ENCODE measurements at regions not wholly inside any gene's neighbourhood (a gene's known extent, or its start where the extent isn't known, plus 50 kb on each side); places are given as distances from the start of the nearest gene placed in this dataset.

DNA sequence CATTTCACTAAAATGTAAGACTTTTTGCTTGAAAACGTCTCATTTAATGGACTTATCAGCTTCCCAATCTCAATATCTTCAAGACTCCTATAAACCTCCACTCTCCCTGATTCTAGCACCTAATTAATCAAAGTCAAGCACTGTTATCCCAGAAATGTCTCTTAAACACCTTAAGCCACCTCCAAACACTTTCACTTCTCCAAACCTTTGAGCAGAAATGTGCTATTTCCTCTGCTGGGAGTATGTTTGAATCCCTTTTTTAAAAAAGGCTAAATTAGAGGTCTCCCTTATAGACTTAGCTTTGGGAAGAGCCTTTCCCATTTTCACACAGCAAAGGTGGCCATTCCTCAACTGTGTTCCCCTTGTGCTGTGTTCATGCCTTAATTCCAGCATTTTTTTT is 146.2 kb upstream of the SYN3 start:
- WGBS (ENCODE audit: extremely low coverage, insufficient coverage, low lambda C conversion rate), result no CpG with 5 or more reads among the region's 1 CpG
- Histone ChIP-seq H3K4me1 (ENCODE audit: control insufficient read depth, low read depth, low read length) (no peaks in the 10 kb centered on the region), H3K27ac (ENCODE audit: low read depth, low read length) (no peak overlapping the region), H3K4ac (ENCODE audit: low read depth, low read length) (no peak overlapping the region), H3K79me1 (ENCODE audit: low read length) (no peaks in the 10 kb centered on the region), H3K56ac (ENCODE audit: low read length) (no peak overlapping the region), H3K79me2 (ENCODE audit: control insufficient read depth, insufficient read depth, low read length) (no peaks in the 10 kb centered on the region), H3K4me3 (ENCODE audit: low read length) (no peak overlapping the region), H4K5ac (ENCODE audit: low read length) (no peak overlapping the region), H3K18ac (ENCODE audit: low read length) (no peak overlapping the region), H3K23ac (ENCODE audit: low read length) (no peak overlapping the region), H3K36me3 (ENCODE audit: control insufficient read depth, insufficient read depth, low read length) (no peaks in the 10 kb centered on the region), H2AK5ac (ENCODE audit: low read length) (no peak overlapping the region), H3K27me3 (ENCODE audit: insufficient read depth, low read length, poor library complexity) (no peaks in the 10 kb centered on the region), H2BK15ac (replicated peaks; ENCODE audit: low read depth) (no peak overlapping the region), H3K4me2 (ENCODE audit: low read length) (no peak overlapping the region), H4K8ac (ENCODE audit: low read depth, low read length) (no peak overlapping the region), H3K9ac (ENCODE audit: low read length) (no peak overlapping the region), H2BK120ac (ENCODE audit: low read depth, low read length) (no peak overlapping the region), H2BK5ac (ENCODE audit: low read length) (no peak overlapping the region)
- DNase-seq, result no peak

DNA sequence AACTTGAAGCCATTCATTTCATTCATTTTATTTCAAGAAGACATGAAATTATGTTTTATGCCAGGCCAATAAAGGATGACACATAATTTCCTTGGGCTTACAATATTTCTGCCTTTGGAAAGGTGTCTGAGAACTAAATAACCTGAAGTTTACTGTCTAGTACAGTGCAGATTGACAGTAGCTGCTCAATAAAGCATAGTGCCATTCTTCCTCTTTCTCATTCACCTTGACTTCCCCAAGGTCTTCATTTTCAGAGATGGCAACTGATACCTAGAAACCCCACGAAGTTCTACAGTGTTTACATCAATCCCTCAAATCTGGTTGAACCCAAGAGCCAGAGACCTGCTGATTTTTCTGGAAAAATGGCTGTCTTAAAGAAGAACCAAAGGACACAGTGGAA is 144.3 kb upstream of the SYN3 start:
- Histone ChIP-seq H3K4me1 (ENCODE audit: control insufficient read depth, low read depth, low read length) (no peaks in the 10 kb centered on the region), H3K27me3 (ENCODE audit: insufficient read depth, low read length, poor library complexity) (no peaks in the 10 kb centered on the region)

DNA sequence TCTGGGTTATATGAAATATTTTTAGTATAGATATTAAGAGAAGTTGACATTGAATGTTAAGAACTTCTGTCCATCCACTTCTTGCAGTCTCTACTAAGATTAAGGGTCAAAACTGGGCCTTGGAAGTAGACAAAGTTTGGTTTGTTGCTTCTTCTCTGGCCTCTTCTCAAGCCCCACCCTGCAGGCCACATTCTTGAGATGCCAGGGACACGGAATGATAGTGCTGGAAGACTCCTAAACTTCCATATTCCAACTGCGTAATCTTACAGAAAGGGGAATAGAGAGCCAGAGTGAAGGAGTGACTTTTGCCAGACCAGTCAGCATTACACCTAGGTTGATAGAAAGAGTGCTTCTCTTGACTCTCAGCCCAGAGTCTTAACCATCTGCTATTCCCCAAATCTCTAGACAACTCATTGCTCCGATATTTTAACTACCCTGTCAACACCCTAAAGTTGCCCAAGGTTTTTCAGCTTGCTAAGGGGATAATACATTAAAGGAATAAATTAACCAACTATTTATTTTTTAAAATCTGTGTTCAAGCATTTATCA is 136.4 kb upstream of the SYN3 start:
- Histone ChIP-seq H3K4me3 (ENCODE audit: low read length) (no peak overlapping the region), H2BK120ac (ENCODE audit: low read depth, low read length) (no peak overlapping the region), H4K8ac (ENCODE audit: low read depth, low read length) (no peak overlapping the region), H2BK5ac (ENCODE audit: low read length) (no peak overlapping the region), H3K56ac (ENCODE audit: low read length) (no peak overlapping the region), H3K79me2 (ENCODE audit: control insufficient read depth, insufficient read depth, low read length) (no peaks in the 10 kb centered on the region), H3K27ac (ENCODE audit: low read depth, low read length) (no peak overlapping the region), H3K9ac (ENCODE audit: low read length) (no peak overlapping the region), H3K4me2 (ENCODE audit: low read length) (no peak overlapping the region), H3K4ac (ENCODE audit: low read depth, low read length) (no peak overlapping the region), H2AK5ac (ENCODE audit: low read length) (no peak overlapping the region), H3K4me1 (ENCODE audit: control insufficient read depth, low read depth, low read length) (no peaks in the 10 kb centered on the region), H4K5ac (ENCODE audit: low read length) (no peak overlapping the region), H3K79me1 (ENCODE audit: low read length) (no peaks in the 10 kb centered on the region), H3K23ac (ENCODE audit: low read length) (no peak overlapping the region), H2BK15ac (replicated peaks; ENCODE audit: low read depth) (no peak overlapping the region), H3K36me3 (ENCODE audit: control insufficient read depth, insufficient read depth, low read length) (no peaks in the 10 kb centered on the region), H3K27me3 (ENCODE audit: insufficient read depth, low read length, poor library complexity) (no peaks in the 10 kb centered on the region), H3K18ac (ENCODE audit: low read length) (peak overlapping the region; percentile 68)
- peak; percentile 31 for DNase-seq
- no CpG with 5 or more reads among the region's 3 CpGs for WGBS (ENCODE audit: extremely low coverage, insufficient coverage, low lambda C conversion rate)

More for the DNA sequence above, 144.3 kb upstream of the SYN3 start:
- no peak overlapping the region for H3K4me3 ChIP-seq (ENCODE audit: low read length)
- no peak overlapping the region for H3K4ac ChIP-seq (ENCODE audit: low read depth, low read length)
- H3K9ac ChIP-seq (ENCODE audit: low read length), result no peak overlapping the region
- no peak overlapping the region for H4K8ac ChIP-seq (ENCODE audit: low read depth, low read length)
- H2BK120ac ChIP-seq (ENCODE audit: low read depth, low read length), result no peak overlapping the region
- H2BK15ac ChIP-seq (replicated peaks; ENCODE audit: low read depth), result no peak overlapping the region
- WGBS (ENCODE audit: extremely low coverage, insufficient coverage, low lambda C conversion rate), result no CpG with 5 or more reads among the region's 1 CpG
- no peak overlapping the region for H4K5ac ChIP-seq (ENCODE audit: low read length)
- DNase-seq, result no peak
- H2AK5ac ChIP-seq (ENCODE audit: low read length), result no peak overlapping the region
- H2BK5ac ChIP-seq (ENCODE audit: low read length), result no peak overlapping the region
- H3K36me3 ChIP-seq (ENCODE audit: control insufficient read depth, insufficient read depth, low read length), result no peaks in the 10 kb centered on the region
- H3K18ac ChIP-seq (ENCODE audit: low read length), result no peak overlapping the region
- H3K4me2 ChIP-seq (ENCODE audit: low read length), result no peak overlapping the region
- no peaks in the 10 kb centered on the region for H3K79me2 ChIP-seq (ENCODE audit: control insufficient read depth, insufficient read depth, low read length)
- no peak overlapping the region for H3K27ac ChIP-seq (ENCODE audit: low read depth, low read length)
- no peak overlapping the region for H3K56ac ChIP-seq (ENCODE audit: low read length)
- H3K79me1 ChIP-seq (ENCODE audit: low read length), result no peaks in the 10 kb centered on the region
- no peak overlapping the region for H3K23ac ChIP-seq (ENCODE audit: low read length)

DNA sequence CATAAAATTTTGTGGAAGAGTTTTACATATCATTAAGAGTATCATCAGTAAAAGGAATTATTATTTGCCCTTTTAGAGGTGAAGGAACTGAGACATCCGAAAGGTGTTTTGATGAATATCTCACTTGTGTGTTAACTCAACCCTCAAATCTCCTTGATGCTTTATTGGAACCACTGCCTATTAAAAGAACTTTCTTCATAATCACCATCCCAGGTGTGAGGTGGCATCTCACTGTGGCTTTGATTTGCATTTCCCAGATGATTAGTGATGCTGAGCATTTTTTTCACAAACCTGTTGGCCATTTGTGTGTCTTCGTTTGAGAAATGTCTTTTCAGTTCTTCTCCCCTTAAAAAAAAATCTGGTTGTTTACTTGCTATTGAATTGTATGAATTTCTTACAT is 134.0 kb upstream of the SYN3 start:
- H3K9ac ChIP-seq (ENCODE audit: low read length), result no peak overlapping the region
- H3K27me3 ChIP-seq (ENCODE audit: insufficient read depth, low read length, poor library complexity), result no peaks in the 10 kb centered on the region
- no peak overlapping the region for H4K5ac ChIP-seq (ENCODE audit: low read length)
- H2AK5ac ChIP-seq (ENCODE audit: low read length), result no peak overlapping the region
- WGBS (ENCODE audit: extremely low coverage, insufficient coverage, low lambda C conversion rate), result no CpG with 5 or more reads among the region's 2 CpGs
- H3K4me3 ChIP-seq (ENCODE audit: low read length), result no peak overlapping the region
- H3K56ac ChIP-seq (ENCODE audit: low read length), result no peak overlapping the region
- H2BK5ac ChIP-seq (ENCODE audit: low read length), result no peak overlapping the region
- H3K79me2 ChIP-seq (ENCODE audit: control insufficient read depth, insufficient read depth, low read length), result no peaks in the 10 kb centered on the region
- H3K36me3 ChIP-seq (ENCODE audit: control insufficient read depth, insufficient read depth, low read length), result no peaks in the 10 kb centered on the region
- DNase-seq, result no peak
- no peak overlapping the region for H3K4ac ChIP-seq (ENCODE audit: low read depth, low read length)
- no peak overlapping the region for H2BK120ac ChIP-seq (ENCODE audit: low read depth, low read length)
- no peak overlapping the region for H2BK15ac ChIP-seq (replicated peaks; ENCODE audit: low read depth)
- no peak overlapping the region for H3K27ac ChIP-seq (ENCODE audit: low read depth, low read length)
- no peak overlapping the region for H3K18ac ChIP-seq (ENCODE audit: low read length)
- H3K4me2 ChIP-seq (ENCODE audit: low read length), result no peak overlapping the region
- H4K8ac ChIP-seq (ENCODE audit: low read depth, low read length), result no peak overlapping the region
- no peaks in the 10 kb centered on the region for H3K4me1 ChIP-seq (ENCODE audit: control insufficient read depth, low read depth, low read length)
- no peaks in the 10 kb centered on the region for H3K79me1 ChIP-seq (ENCODE audit: low read length)
- no peak overlapping the region for H3K23ac ChIP-seq (ENCODE audit: low read length)

DNA sequence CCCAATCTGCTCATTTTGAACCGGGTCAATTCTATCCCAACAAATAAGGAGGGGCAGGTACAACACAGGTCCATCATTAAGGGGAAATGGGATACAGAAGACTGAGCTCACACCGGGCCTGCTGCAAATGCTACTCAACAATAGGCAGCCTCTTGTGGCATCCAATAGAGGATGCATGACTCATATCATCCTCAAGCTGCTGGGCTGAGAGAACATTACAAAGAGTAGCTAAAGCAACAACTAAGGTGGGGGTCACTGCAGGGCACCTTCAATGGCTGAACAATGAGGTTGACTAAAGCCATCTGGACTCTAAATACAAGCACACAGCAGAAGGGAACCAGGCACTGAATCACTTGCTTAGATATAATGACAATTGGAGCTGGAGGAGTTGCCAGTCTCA is 130.1 kb upstream of the SYN3 start:
- Histone ChIP-seq H3K18ac (ENCODE audit: low read length) (no peak overlapping the region), H3K79me1 (ENCODE audit: low read length) (no peaks in the 10 kb centered on the region), H4K5ac (ENCODE audit: low read length) (no peak overlapping the region), H2AK5ac (ENCODE audit: low read length) (no peak overlapping the region), H3K4me3 (ENCODE audit: low read length) (no peak overlapping the region), H3K9ac (ENCODE audit: low read length) (no peak overlapping the region), H2BK15ac (replicated peaks; ENCODE audit: low read depth) (no peak overlapping the region), H3K23ac (ENCODE audit: low read length) (no peak overlapping the region), H3K27ac (ENCODE audit: low read depth, low read length) (no peak overlapping the region), H3K36me3 (ENCODE audit: control insufficient read depth, insufficient read depth, low read length) (no peaks in the 10 kb centered on the region), H2BK120ac (ENCODE audit: low read depth, low read length) (no peak overlapping the region), H3K27me3 (ENCODE audit: insufficient read depth, low read length, poor library complexity) (no peaks in the 10 kb centered on the region), H3K4ac (ENCODE audit: low read depth, low read length) (no peak overlapping the region), H3K4me2 (ENCODE audit: low read length) (no peak overlapping the region), H4K8ac (ENCODE audit: low read depth, low read length) (no peak overlapping the region), H3K79me2 (ENCODE audit: control insufficient read depth, insufficient read depth, low read length) (no peaks in the 10 kb centered on the region), H2BK5ac (ENCODE audit: low read length) (no peak overlapping the region), H3K56ac (ENCODE audit: low read length) (no peak overlapping the region), H3K4me1 (ENCODE audit: control insufficient read depth, low read depth, low read length) (no peaks in the 10 kb centered on the region)
- WGBS (ENCODE audit: extremely low coverage, insufficient coverage, low lambda C conversion rate), result no CpG with 5 or more reads among the region's 2 CpGs
- DNase-seq, result peak; percentile 27

DNA sequence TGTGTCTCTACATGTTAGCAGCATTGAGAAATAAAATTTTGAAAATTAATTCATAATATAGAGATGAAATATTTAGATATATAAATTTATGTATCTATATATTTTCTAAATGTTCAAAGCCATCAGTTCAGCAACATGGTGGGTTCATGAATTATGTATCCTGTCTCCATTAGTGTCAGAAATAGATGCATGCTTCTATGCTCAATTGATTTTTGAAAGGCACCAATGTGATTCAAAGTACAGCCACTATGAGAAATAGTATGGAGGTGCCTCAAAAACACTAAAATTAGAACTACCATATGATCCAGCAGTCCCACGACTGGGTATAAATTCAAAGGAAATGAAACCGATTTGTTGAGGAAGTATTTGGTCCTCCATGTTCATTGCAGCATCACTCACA is 128.6 kb upstream of the SYN3 start:
- H3K79me2 ChIP-seq (ENCODE audit: control insufficient read depth, insufficient read depth, low read length), result no peaks in the 10 kb centered on the region
- H2BK5ac ChIP-seq (ENCODE audit: low read length), result no peak overlapping the region
- H3K4me1 ChIP-seq (ENCODE audit: control insufficient read depth, low read depth, low read length), result no peaks in the 10 kb centered on the region
- H3K9ac ChIP-seq (ENCODE audit: low read length), result no peak overlapping the region
- H2BK15ac ChIP-seq (replicated peaks; ENCODE audit: low read depth), result no peak overlapping the region
- no CpG with 5 or more reads among the region's 2 CpGs for WGBS (ENCODE audit: extremely low coverage, insufficient coverage, low lambda C conversion rate)
- no peak overlapping the region for H2BK120ac ChIP-seq (ENCODE audit: low read depth, low read length)
- no peak overlapping the region for H3K4ac ChIP-seq (ENCODE audit: low read depth, low read length)
- H3K27ac ChIP-seq (ENCODE audit: low read depth, low read length), result no peak overlapping the region
- no peak overlapping the region for H3K18ac ChIP-seq (ENCODE audit: low read length)
- no peak for DNase-seq
- H3K4me3 ChIP-seq (ENCODE audit: low read length), result no peak overlapping the region
- no peak overlapping the region for H4K5ac ChIP-seq (ENCODE audit: low read length)
- no peak overlapping the region for H3K56ac ChIP-seq (ENCODE audit: low read length)
- no peak overlapping the region for H3K4me2 ChIP-seq (ENCODE audit: low read length)
- no peaks in the 10 kb centered on the region for H3K79me1 ChIP-seq (ENCODE audit: low read length)
- no peak overlapping the region for H3K23ac ChIP-seq (ENCODE audit: low read length)
- no peaks in the 10 kb centered on the region for H3K27me3 ChIP-seq (ENCODE audit: insufficient read depth, low read length, poor library complexity)
- no peaks in the 10 kb centered on the region for H3K36me3 ChIP-seq (ENCODE audit: control insufficient read depth, insufficient read depth, low read length)
- H4K8ac ChIP-seq (ENCODE audit: low read depth, low read length), result no peak overlapping the region
- H2AK5ac ChIP-seq (ENCODE audit: low read length), result no peak overlapping the region
